ENCODE measurements at regions not wholly inside any gene's neighbourhood (a gene's known extent, or its start where the extent isn't known, plus 50 kb on each side); places are given as distances from the start of the nearest gene placed in this dataset.

- Histone ChIP-seq H2BK120ac (ENCODE audit: low read depth, low read length, poor library complexity, severe bottlenecking) (no peak overlapping the region), H3K4ac (ENCODE audit: low read depth, low read length) (no peak overlapping the region), H2BK12ac (ENCODE audit: insufficient read length, low read depth, low read length) (no peak overlapping the region), H2BK20ac (ENCODE audit: low read depth, low read length, poor library complexity, severe bottlenecking) (no peak overlapping the region), H4K8ac (replicated peaks; ENCODE audit: insufficient read length, low read depth, low read length) (no peak overlapping the region), H3K9me3 (ENCODE audit: control insufficient read depth, low read depth, low read length) (no peaks in the 10 kb centered on the region), H3K18ac (ENCODE audit: insufficient read length, low read depth, low read length) (no peak overlapping the region), H3K23me2 (ENCODE audit: insufficient read length, low read depth, low read length, poor library complexity, severe bottlenecking) (no peaks in the 10 kb centered on the region), H3K79me2 (ENCODE audit: insufficient read depth, low read length) (no peaks in the 10 kb centered on the region), H2AFZ (ENCODE audit: low read length) (no peak overlapping the region), H4K91ac (ENCODE audit: insufficient read length, low read depth, low read length) (no peak overlapping the region), H3K79me1 (ENCODE audit: insufficient read depth, low read depth, low read length, poor library complexity, severe bottlenecking) (no peaks in the 10 kb centered on the region), H3K14ac (ENCODE audit: insufficient read depth, low read length) (no peak overlapping the region), H3K4me1 (ENCODE audit: insufficient read depth, low read length) (no peaks in the 10 kb centered on the region), H3K27me3 (ENCODE audit: insufficient read depth, low read length) (no peaks in the 10 kb centered on the region), H4K5ac (ENCODE audit: insufficient read length, low read depth, low read length) (no peak overlapping the region), H2AK5ac (ENCODE audit: insufficient read length, low read length) (no peak overlapping the region), H3T11ph (ENCODE audit: low read length) (no peak overlapping the region), H3K27ac (ENCODE audit: insufficient read length, low read depth, low read length) (no peak overlapping the region), H3K23ac (ENCODE audit: insufficient read length, low read depth, low read length) (no peak overlapping the region), H3K56ac (ENCODE audit: insufficient read length, low read depth, low read length) (no peak overlapping the region), H2BK5ac (ENCODE audit: insufficient read length, low read length) (no peak overlapping the region), H3K9ac (ENCODE audit: extremely low read depth, insufficient read length, low read length) (no peak overlapping the region), H3K4me2 (ENCODE audit: insufficient read depth, insufficient read length, low read length) (no peak overlapping the region), H4K20me1 (ENCODE audit: control insufficient read depth, insufficient read depth, insufficient read length) (no peaks in the 10 kb centered on the region), H2BK15ac (ENCODE audit: low read depth, low read length) (no peak overlapping the region)
- Mint-ChIP-seq H3K27ac (no peak overlapping the region; a peak in 1 of 7 replicates), H3K4me1 (peaks cover 6 to 11% of the 10 kb centered on the region in 2 experiments), H3K36me3 (ENCODE audit: insufficient read depth in 1 of 3, low read depth in 3 of 3) (no peaks in the 10 kb centered on the region), H3K27me3 (ENCODE audit: low read depth) (no peaks in the 10 kb centered on the region), H3K9me3 (no peaks in the 10 kb centered on the region), H3K4me3 (no peak overlapping the region)
- TF ChIP-seq CTCF (conservative IDR thresholded peaks at IDR 0.05), result no peak
- WGBS (ENCODE audit: extremely low coverage, insufficient read length, low lambda C conversion rate), result no CpG with 5 or more reads among the region's 4 CpGs
- no peak for DNase-seq
These were observed 902.9 kb downstream of the TMEM182 start for GRCh38 chr2:103664690-103665089.
